SK-N-SH treated with all-trans-retinoic acid at 6 μM for 48 hours (cell line): ENCODE measurements at regions not wholly inside any gene's neighbourhood (a gene's known extent, or its start where the extent isn't known, plus 50 kb on each side); places are given as distances from the start of the nearest gene placed in this dataset.

ENCODE experiments used
- ATAC-seq: fragments of 200-7000 bp; cut with Tn5 transposase; 3 replicates; pipeline ENCODE4 v1.9.1; 2020; ENCODE audit warnings: mild to moderate bottlenecking, moderate library complexity
- ARNTL ChIP-seq: fragments of 450-650 bp; formaldehyde crosslinking; IDR thresholded peaks from 2 replicates; pipeline ENCODE4 v1.5.0; 2020; ENCODE audit warnings: low read depth, mild to moderate bottlenecking, moderate library complexity, borderline replicate concordance
- BACH2 ChIP-seq: fragments of 250-450 bp; sonication (Bioruptor Pico); IDR thresholded peaks from 2 replicates; pipeline ENCODE4 v1.9.0; 2021; ENCODE audit warnings: mild to moderate bottlenecking, borderline replicate concordance
- CSDC2 ChIP-seq: fragments of 250-450 bp; sonication (Bioruptor Pico); IDR thresholded peaks from 2 replicates; pipeline ENCODE4 v1.5.0; 2020; ENCODE audit warnings: mild to moderate bottlenecking, moderate library complexity
- ESRRG ChIP-seq: fragments of 250-450 bp; sonication (Bioruptor Pico); IDR thresholded peaks from 2 replicates; pipeline ENCODE4 v1.6.1; 2021; ENCODE audit warnings: mild to moderate bottlenecking
- GLIS3 ChIP-seq: fragments of 250-450 bp; sonication (Bioruptor Pico); IDR thresholded peaks from 2 replicates; pipeline ENCODE4 v1.5.0; 2020; ENCODE audit warnings: mild to moderate bottlenecking, moderate library complexity
- OSR1 ChIP-seq: fragments of 250-450 bp; sonication (Bioruptor Pico); IDR thresholded peaks from 2 replicates; pipeline ENCODE4 v1.8.0; 2022; ENCODE audit warnings: moderate library complexity, mild to moderate bottlenecking, inconsistent platforms
- PPARA ChIP-seq: fragments of 250-450 bp; sonication (Bioruptor Pico); IDR thresholded peaks from 2 replicates; pipeline ENCODE4 v1.5.0; 2020; ENCODE audit warnings: mild to moderate bottlenecking, borderline replicate concordance
- RARB ChIP-seq: fragments of 250-450 bp; sonication (Bioruptor Pico); IDR thresholded peaks from 2 replicates; pipeline ENCODE4 v1.8.0; 2021; ENCODE audit warnings: mild to moderate bottlenecking, moderate library complexity
- TOX ChIP-seq: fragments of 250-450 bp; sonication (Bioruptor Pico); IDR thresholded peaks from 2 replicates; pipeline ENCODE4 v1.8.0; 2021; ENCODE audit warnings: mild to moderate bottlenecking, moderate library complexity, borderline replicate concordance
- ZC3H10 ChIP-seq: fragments of 250-450 bp; sonication (Bioruptor Pico); IDR thresholded peaks from 2 replicates; pipeline ENCODE4 v1.5.1; 2021; ENCODE audit warnings: mild to moderate bottlenecking, moderate library complexity
- ZFP3 ChIP-seq: fragments of 250-450 bp; sonication (Bioruptor Pico); IDR thresholded peaks from 2 replicates; pipeline ENCODE4 v1.5.0; 2020; ENCODE audit warnings: mild to moderate bottlenecking, moderate library complexity
- ZFP30 ChIP-seq: fragments of 450-650 bp; formaldehyde crosslinking; IDR thresholded peaks from 2 replicates; pipeline ENCODE4 v1.5.0; 2022; ENCODE audit warnings: mild to moderate bottlenecking, moderate library complexity
- ZNF565 ChIP-seq: fragments of 450-650 bp; formaldehyde crosslinking; conservative IDR thresholded peaks from 2 replicates; pipeline ENCODE4 v1.5.0; 2020; ENCODE audit warnings: low read depth, mild to moderate bottlenecking, moderate library complexity
- ZNF70 ChIP-seq: fragments of 450-650 bp; formaldehyde crosslinking; IDR thresholded peaks from 2 replicates; pipeline ENCODE4 v1.5.0; 2020; ENCODE audit warnings: mild to moderate bottlenecking, moderate library complexity
- ZNF8 ChIP-seq: fragments of 450-650 bp; formaldehyde crosslinking; IDR thresholded peaks from 2 replicates; pipeline ENCODE4 v1.5.0; 2020; ENCODE audit warnings: mild to moderate bottlenecking, moderate library complexity
- TF ChIP-seq, protein P1 (sequence below): fragments of 250-450 bp; sonication (Bioruptor Pico); IDR thresholded peaks from 2 replicates; pipeline ENCODE4 v1.5.1; 2021; ENCODE audit warnings: mild to moderate bottlenecking, moderate library complexity
- TF ChIP-seq, protein P2 (sequence below): fragments of 250-450 bp; sonication (Bioruptor Pico); IDR thresholded peaks from 2 replicates; pipeline ENCODE4 v1.8.0; 2021; ENCODE audit warnings: low read depth, mild to moderate bottlenecking, moderate library complexity, borderline replicate concordance
- TF ChIP-seq, protein P3 (sequence below): fragments of 250-450 bp; sonication (Bioruptor Pico); IDR thresholded peaks from 2 replicates; pipeline ENCODE4 v1.5.1; 2020; ENCODE audit warnings: low read depth, mild to moderate bottlenecking, moderate library complexity
- TF ChIP-seq, protein P4 (sequence below): fragments of 250-450 bp; sonication (Bioruptor Pico); IDR thresholded peaks from 2 replicates; pipeline ENCODE4 v1.8.0; 2020; ENCODE audit warnings: mild to moderate bottlenecking, moderate library complexity, borderline replicate concordance

DNA sequence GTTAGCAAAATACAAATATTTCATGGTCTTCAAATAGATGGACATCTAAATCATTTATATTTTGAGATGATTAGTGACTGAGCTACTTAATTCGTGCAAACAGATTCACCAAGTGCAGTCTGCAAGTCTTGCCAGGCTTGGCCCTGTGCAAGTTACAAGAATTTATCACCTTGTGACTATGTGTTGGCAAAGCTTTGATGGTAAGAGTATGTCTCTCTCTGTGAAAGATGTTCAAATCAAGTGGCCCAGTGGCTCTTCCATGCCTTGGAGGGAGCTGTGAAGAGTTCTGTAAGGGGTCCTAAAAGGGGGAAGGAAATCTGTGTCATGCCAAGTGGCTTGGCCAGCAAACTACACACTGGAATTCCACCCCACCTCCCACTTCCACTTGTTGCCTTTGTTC is 397.3 kb downstream of the TYW1 start:
- no peak for TF ChIP-seq ZFP3 (CRISPR knock-in tag)
- no peak for TF ChIP-seq ZC3H10 (CRISPR knock-in tag)
- TF ChIP-seq, protein P1, sequence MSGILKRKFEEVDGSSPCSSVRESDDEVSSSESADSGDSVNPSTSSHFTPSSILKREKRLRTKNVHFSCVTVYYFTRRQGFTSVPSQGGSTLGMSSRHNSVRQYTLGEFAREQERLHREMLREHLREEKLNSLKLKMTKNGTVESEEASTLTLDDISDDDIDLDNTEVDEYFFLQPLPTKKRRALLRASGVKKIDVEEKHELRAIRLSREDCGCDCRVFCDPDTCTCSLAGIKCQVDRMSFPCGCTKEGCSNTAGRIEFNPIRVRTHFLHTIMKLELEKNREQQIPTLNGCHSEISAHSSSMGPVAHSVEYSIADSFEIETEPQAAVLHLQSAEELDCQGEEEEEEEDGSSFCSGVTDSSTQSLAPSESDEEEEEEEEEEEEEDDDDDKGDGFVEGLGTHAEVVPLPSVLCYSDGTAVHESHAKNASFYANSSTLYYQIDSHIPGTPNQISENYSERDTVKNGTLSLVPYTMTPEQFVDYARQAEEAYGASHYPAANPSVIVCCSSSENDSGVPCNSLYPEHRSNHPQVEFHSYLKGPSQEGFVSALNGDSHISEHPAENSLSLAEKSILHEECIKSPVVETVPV (CRISPR knock-in tag) = no peak
- TF ChIP-seq, protein P2, sequence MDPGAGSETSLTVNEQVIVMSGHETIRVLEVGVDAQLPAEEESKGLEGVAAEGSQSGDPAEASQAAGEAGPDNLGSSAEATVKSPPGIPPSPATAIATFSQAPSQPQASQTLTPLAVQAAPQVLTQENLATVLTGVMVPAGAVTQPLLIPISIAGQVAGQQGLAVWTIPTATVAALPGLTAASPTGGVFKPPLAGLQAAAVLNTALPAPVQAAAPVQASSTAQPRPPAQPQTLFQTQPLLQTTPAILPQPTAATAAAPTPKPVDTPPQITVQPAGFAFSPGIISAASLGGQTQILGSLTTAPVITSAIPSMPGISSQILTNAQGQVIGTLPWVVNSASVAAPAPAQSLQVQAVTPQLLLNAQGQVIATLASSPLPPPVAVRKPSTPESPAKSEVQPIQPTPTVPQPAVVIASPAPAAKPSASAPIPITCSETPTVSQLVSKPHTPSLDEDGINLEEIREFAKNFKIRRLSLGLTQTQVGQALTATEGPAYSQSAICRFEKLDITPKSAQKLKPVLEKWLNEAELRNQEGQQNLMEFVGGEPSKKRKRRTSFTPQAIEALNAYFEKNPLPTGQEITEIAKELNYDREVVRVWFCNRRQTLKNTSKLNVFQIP (CRISPR knock-in tag) = no peak
- TF ChIP-seq, protein P3, sequence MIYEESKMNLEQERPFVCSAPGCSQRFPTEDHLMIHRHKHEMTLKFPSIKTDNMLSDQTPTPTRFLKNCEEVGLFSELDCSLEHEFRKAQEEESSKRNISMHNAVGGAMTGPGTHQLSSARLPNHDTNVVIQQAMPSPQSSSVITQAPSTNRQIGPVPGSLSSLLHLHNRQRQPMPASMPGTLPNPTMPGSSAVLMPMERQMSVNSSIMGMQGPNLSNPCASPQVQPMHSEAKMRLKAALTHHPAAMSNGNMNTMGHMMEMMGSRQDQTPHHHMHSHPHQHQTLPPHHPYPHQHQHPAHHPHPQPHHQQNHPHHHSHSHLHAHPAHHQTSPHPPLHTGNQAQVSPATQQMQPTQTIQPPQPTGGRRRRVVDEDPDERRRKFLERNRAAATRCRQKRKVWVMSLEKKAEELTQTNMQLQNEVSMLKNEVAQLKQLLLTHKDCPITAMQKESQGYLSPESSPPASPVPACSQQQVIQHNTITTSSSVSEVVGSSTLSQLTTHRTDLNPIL (CRISPR knock-in tag) = no peak
- TF ChIP-seq ZNF8 = no peak
- TF ChIP-seq GLIS3 = no peak
- no peak for ATAC-seq

DNA sequence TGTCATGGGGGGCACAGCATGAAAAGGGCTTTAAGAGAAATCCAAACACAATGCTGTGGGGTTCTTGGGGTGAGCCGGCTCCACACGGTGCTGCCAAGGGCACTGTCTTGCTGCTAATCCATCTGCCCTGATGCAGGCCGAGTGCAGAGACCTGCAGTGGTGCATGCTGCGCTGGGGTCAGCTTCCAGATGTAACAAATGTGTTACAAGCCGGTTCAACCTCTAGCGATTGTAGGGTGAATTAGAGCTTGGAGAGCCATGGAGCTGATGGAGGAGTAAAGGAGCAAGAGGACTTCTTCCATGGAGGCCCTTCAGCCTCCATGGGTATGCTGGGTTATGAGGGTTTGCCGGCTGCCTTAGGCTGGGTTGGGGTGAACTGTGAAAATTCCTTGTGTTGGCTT is 402.3 kb downstream of the TYW1 start:
- TF ChIP-seq, protein P1 (CRISPR knock-in tag) = no peak
- TF ChIP-seq RARB (CRISPR knock-in tag) = no peak
- TF ChIP-seq ZFP30 = no peak
- no peak for TF ChIP-seq ZNF8
- TF ChIP-seq ZNF565 (CRISPR knock-in tag) = no peak
- TF ChIP-seq, protein P4, sequence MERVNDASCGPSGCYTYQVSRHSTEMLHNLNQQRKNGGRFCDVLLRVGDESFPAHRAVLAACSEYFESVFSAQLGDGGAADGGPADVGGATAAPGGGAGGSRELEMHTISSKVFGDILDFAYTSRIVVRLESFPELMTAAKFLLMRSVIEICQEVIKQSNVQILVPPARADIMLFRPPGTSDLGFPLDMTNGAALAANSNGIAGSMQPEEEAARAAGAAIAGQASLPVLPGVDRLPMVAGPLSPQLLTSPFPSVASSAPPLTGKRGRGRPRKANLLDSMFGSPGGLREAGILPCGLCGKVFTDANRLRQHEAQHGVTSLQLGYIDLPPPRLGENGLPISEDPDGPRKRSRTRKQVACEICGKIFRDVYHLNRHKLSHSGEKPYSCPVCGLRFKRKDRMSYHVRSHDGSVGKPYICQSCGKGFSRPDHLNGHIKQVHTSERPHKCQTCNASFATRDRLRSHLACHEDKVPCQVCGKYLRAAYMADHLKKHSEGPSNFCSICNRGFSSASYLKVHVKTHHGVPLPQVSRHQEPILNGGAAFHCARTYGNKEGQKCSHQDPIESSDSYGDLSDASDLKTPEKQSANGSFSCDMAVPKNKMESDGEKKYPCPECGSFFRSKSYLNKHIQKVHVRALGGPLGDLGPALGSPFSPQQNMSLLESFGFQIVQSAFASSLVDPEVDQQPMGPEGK (CRISPR knock-in tag) = no peak
- no peak for TF ChIP-seq PPARA (CRISPR knock-in tag)
- no peak for TF ChIP-seq ESRRG
- TF ChIP-seq CSDC2 (CRISPR knock-in tag) = no peak
- TF ChIP-seq ZFP3 (CRISPR knock-in tag) = no peak
- TF ChIP-seq ZNF70 (CRISPR knock-in tag) = no peak
- TF ChIP-seq, protein P3 (CRISPR knock-in tag) = no peak
- TF ChIP-seq, protein P2 (CRISPR knock-in tag) = no peak
- no peak for TF ChIP-seq OSR1 (CRISPR knock-in tag)
- no peak for TF ChIP-seq ARNTL (CRISPR knock-in tag)
- TF ChIP-seq BACH2 (CRISPR knock-in tag) = no peak
- TF ChIP-seq, all 23 proteins: peak for 0
- ATAC-seq = no peak

DNA sequence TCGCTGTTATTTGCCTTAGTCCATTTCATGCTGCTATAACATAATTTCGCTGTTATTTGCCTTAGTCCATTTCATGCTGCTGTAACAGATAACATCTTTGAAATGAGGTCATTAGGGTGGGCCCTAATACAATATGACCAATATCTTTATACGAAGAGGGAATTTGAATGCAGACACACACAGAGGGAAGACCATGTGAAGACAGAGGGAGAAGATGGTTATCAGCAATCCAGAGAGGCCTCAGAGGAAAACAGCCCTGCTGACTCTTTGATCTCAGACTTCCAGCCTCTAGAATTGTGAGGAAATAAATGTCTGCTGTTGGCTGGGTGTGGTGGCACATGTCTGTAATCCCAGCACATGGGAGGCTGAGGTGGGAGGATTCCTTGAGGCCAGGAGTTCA is 404.9 kb downstream of the TYW1 start:
- ATAC-seq = no peak
- no peak for TF ChIP-seq CSDC2 (CRISPR knock-in tag)
- TF ChIP-seq ZFP3 (CRISPR knock-in tag) = no peak
- no peak for TF ChIP-seq PPARA (CRISPR knock-in tag)
- no peak for TF ChIP-seq ZNF565 (CRISPR knock-in tag)
- TF ChIP-seq TOX (CRISPR knock-in tag) = no peak
- TF ChIP-seq RARB (CRISPR knock-in tag) = no peak
